Heart left ventricle (tissue), 16 donors: ENCODE measurements at regions not wholly inside any gene's neighbourhood (a gene's known extent, or its start where the extent isn't known, plus 50 kb on each side); places are given as distances from the start of the nearest gene placed in this dataset.

Experiments used
- ATAC-seq, 4 donors: fragments of 200-7000 bp; cut with Tn5 transposase; one replicate each; pipeline ENCODE4 v1.9.1; 2020 to 2022; ENCODE audit warnings: moderate library complexity in 4 of 4, mild to moderate bottlenecking in 3 of 4, moderate number of reproducible peaks in 1 of 4
- DNase-seq, 5 donors: peaks; one replicate each; pipeline ENCODE4 v3.0.0-alpha.2; 2020
- H3K27ac ChIP-seq, 12 donors: fragments of 200-600 bp; sonication (generic) in 4 of 12; one replicate each; pipeline versions ENCODE4 v1.5.0 to v1.8.0; 2016 to 2022; ENCODE audit warnings: mild to moderate bottlenecking in 2 of 12
- H3K27me3 ChIP-seq, 9 donors: fragments of 200-600 bp; sonication (generic) in 2 of 9; one replicate each; pipeline versions ENCODE4 v1.5.1 to v1.8.0; 2016 to 2022; ENCODE audit warnings: mild to moderate bottlenecking in 3 of 9
- H3K36me3 ChIP-seq, 9 donors: fragments of 200-600 bp; sonication (generic) in 2 of 9; one replicate each; pipeline versions ENCODE4 v1.5.0 to v1.8.0; 2018 to 2022; ENCODE audit warnings: mild to moderate bottlenecking in 2 of 9
- H3K4me1 ChIP-seq, 12 donors: fragments of 200-600 bp; sonication (generic) in 4 of 12; one replicate each; pipeline versions ENCODE4 v1.5.0 to v1.8.0; 2016 to 2022; ENCODE audit warnings: mild to moderate bottlenecking in 3 of 12
- H3K4me3 ChIP-seq, 12 donors: fragments of 200-600 bp; sonication (generic) in 4 of 12; one replicate each; pipeline versions ENCODE4 v1.5.0 to v1.8.0; 2017 to 2022; ENCODE audit warnings: mild to moderate bottlenecking in 9 of 12, moderate library complexity in 4 of 12
- H3K9me3 ChIP-seq, 12 donors: fragments of 200-600 bp; sonication (generic) in 4 of 12; one replicate each; pipeline versions ENCODE4 v1.5.0 to v1.8.0; 2016 to 2022; ENCODE audit warnings: mild to moderate bottlenecking in 1 of 12
- POLR2A ChIP-seq, 2 donors: fragments of 450-650 bp; IDR thresholded peaks; one replicate each; pipeline ENCODE4 v1.6.1; 2017; ENCODE audit warnings: antibody characterized with exemption in 2 of 2, mild to moderate bottlenecking in 2 of 2, moderate library complexity in 2 of 2
- WGBS, 4 donors: extraction: QIAGEN DNeasy Blood & Tissue Kit in 2 of 4; methylation state at CpG; one replicate each; pipeline versions ENCODE4 v1.1.5 to v1.1.7; 2013 to 2018; 5-methylcytosine and 5-hydroxymethylcytosine counted together
- intact Hi-C, 10 donors: fragments of 100-400 bp; cut with DNase I; formaldehyde crosslinking; loops; one replicate each; pipeline versions ENCODE4 v1.11.1 to v1.14.2; 2022
- TF ChIP-seq, protein P1 (sequence below), 12 donors: fragments of 200-600 bp; sonication (generic) in 4 of 12; IDR thresholded peaks; one replicate each; pipeline versions ENCODE4 v1.5.0 to v1.8.0; 2018 to 2022; ENCODE audit warnings: antibody characterized with exemption in 12 of 12, mild to moderate bottlenecking in 5 of 12
- donor health status: ischemic (EF 13 %, LVEDD 7.1; RV severe dilation, severe dysfunction).
- donor health status: healthy with polysubstance abuse.
- donor health status: DM: no; HTN: yes; CAD: no.
- donor health status: DM: no; HTN: no; CAD: no.
- donor health status: ischemic (EF 25% LVEDD 6.9; RV normal size, moderate dysfunction).
- donor health status: ischemic (EF 25% LVEDD 5.7; RV mildly dilated, moderate dysfunction).
- donor health status: healthy.
- donor health status: DM: yes; HTN: yes; CAD: no.
- donor health status: ischemic (EF 35%, LVEDD 5.7; RV mildly dilated, moderate dysfunction).
- donor health status: nonischemic (EF 11% LVEDD 7.7; RV severe dilation, severe dysfunction).
- donor health status: DM: yes; HTN: yes; CAD: no.
- donor health status: PGD.
- donor health status: ischemic (EF 29% LVEDD 5.4; RV normal size, mild dysfunction).
- donor health status: nonischemic (EF 23%, LVEDD 6.1; RV moderate dilation, normal function).

DNA sequence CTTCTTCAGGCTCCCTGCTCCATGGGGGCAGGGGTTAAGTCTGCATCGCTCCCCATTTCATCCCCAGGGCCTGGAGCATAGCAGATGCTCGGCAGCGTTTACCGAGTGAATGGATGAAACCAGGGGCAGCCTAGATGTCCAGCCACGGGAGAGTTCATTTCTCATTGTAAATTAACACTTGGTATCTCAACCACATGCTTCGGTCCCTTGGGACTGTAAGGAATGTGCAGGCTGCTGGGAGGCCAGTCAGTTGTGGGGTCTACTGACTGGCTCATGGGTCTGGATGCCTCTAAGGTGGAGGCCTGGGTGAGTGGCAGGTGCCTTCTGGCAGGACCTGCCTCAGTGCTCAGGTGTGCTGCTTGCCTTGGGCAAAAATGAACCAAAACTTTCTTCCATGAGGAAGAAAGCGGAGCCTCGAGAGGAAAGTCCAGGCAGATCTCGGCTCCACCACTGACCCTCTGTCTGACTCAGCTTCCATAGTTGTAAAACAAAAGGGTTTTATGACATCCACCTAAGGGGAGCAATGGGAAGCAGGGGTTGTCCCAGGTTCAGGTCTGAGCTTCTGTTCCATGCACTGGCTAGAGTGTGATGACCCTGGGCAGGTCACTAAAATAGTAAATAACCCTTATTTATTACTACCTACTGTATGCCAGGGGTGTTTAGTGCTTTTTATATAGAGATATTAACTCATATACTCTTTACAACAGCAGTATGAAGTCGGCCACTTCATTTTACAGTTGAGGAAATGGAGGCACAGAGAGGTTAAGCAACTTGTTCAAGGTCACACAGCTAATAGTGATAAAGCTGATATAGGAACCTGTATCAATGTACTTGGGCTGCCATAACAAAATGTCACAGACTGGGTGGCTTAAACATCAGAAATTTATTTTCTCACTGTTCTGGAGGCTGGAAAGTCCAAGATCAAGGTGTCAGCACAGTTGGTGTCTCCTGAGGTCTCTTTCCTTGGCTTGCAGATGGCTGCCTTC is 144.3 kb upstream of the STX18 start:
- ATAC-seq (no peak), DNase-seq (no peak)
- Histone ChIP-seq H3K4me1 (no peaks in the 10 kb centered on the region), H3K9me3 (no peaks in the 10 kb centered on the region), H3K27me3 (no peaks in the 10 kb centered on the region), H3K27ac (no peak overlapping the region), H3K4me3 (no peak overlapping the region), H3K36me3 (no peaks in the 10 kb centered on the region)
- intact Hi-C loops = no loop called here
- WGBS, 4 donors = 57 to 65% (median 61%) methylated on average over 10 of the region's 10 CpGs
- TF ChIP-seq, protein P1, sequence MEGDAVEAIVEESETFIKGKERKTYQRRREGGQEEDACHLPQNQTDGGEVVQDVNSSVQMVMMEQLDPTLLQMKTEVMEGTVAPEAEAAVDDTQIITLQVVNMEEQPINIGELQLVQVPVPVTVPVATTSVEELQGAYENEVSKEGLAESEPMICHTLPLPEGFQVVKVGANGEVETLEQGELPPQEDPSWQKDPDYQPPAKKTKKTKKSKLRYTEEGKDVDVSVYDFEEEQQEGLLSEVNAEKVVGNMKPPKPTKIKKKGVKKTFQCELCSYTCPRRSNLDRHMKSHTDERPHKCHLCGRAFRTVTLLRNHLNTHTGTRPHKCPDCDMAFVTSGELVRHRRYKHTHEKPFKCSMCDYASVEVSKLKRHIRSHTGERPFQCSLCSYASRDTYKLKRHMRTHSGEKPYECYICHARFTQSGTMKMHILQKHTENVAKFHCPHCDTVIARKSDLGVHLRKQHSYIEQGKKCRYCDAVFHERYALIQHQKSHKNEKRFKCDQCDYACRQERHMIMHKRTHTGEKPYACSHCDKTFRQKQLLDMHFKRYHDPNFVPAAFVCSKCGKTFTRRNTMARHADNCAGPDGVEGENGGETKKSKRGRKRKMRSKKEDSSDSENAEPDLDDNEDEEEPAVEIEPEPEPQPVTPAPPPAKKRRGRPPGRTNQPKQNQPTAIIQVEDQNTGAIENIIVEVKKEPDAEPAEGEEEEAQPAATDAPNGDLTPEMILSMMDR (IDR thresholded peaks at IDR 0.05) = no peak
- no peak for TF ChIP-seq POLR2A (IDR thresholded peaks at IDR 0.05)

DNA sequence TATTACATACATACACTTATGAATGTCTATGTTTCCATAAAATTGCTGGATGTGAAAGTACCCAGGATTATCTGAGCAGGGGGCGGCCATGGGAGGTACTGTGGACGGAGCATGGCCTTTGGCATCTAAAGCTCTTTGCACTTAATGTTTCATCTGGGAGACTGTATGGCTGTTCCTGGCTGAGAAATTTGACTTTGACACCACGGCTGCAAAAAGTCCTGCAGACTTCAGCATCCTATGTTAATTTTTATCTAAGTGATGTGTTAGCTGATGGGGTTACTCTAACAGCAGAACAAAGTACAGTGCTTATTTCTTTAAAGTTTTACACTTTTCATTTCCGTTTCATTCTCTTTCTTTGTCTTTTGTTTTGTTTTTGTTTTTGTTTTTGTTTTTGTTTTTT is 139.8 kb upstream of the STX18 start:
- intact Hi-C loops = no loop called here
- H3K4me1 ChIP-seq = peaks cover 0 to 11% (median 0%) of the 10 kb centered on the region in 12 donors
- H3K9me3 ChIP-seq = no peaks in the 10 kb centered on the region
- H3K4me3 ChIP-seq = no peak overlapping the region
- WGBS, 4 donors = 92 to 95% (median 93%) methylated on average over 4 of the region's 4 CpGs
- DNase-seq (no peak), ATAC-seq (no peak)
- H3K27ac ChIP-seq = no peak overlapping the region
- H3K36me3 ChIP-seq = no peaks in the 10 kb centered on the region
- TF ChIP-seq, protein P1 (IDR thresholded peaks at IDR 0.05) = no peak
- TF ChIP-seq POLR2A (IDR thresholded peaks at IDR 0.05) = no peak
- no peaks in the 10 kb centered on the region for H3K27me3 ChIP-seq

DNA sequence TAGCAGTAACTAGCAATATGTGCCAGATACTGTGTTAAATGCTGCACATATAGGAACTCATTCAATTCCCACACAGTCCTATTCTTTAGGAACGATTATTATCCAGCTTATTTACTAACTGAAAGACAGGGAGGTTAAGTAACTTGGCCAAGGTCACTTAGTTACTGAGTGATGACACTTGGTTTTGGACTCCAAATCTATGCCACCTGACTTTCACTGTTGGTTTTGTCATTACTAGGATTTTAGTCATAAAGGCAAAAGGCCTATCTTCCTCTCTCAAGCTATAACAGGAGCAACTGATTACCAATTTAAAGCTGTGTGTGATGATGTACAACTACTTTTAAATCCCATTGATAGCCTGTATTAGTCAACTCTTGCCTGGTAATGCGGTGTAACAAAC is 138.9 kb upstream of the STX18 start:
- intact Hi-C loops = no loop called here
- no peaks in the 10 kb centered on the region for H3K9me3 ChIP-seq
- WGBS, 4 donors = 88 to 95% (median 90%) methylated on average over 2 of the region's 2 CpGs
- H3K27me3 ChIP-seq = no peaks in the 10 kb centered on the region
- no peak overlapping the region for H3K4me3 ChIP-seq
- TF ChIP-seq POLR2A (IDR thresholded peaks at IDR 0.05) = no peak
- TF ChIP-seq, protein P1 (IDR thresholded peaks at IDR 0.05) = no peak
- peaks cover 0 to 11% (median 0%) of the 10 kb centered on the region in 12 donors for H3K4me1 ChIP-seq
- no peak for ATAC-seq
- H3K27ac ChIP-seq = no peak overlapping the region
- no peak for DNase-seq
- no peaks in the 10 kb centered on the region for H3K36me3 ChIP-seq

DNA sequence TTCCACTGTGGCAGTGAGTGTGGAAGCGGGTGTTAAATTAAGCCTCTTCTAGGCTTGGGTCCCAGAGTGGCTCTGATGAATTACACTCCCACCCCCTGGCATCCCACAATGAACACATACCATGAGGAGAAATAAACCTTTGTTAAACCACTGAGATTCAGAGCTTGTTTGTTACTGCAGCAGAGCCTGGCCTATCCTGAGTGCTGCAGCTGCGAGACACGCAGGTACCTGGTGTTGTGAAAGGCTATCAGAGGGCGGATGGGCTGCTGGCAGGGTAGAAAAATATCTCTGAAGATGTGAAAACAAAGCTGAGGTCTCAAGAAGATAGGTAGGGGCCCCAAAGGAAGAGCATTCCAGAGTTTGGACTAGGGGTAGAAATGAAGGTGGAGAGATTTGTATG is 138.4 kb upstream of the STX18 start:
- DNase-seq (no peak), ATAC-seq (no peak)
- no peaks in the 10 kb centered on the region for H3K9me3 ChIP-seq
- intact Hi-C loops = no loop called here
- peaks cover 0 to 11% (median 0%) of the 10 kb centered on the region in 12 donors for H3K4me1 ChIP-seq
- 96 to 98% (median 98%) methylated on average over 4 of the region's 4 CpGs for WGBS, 4 donors
- H3K27ac ChIP-seq = no peak overlapping the region
- H3K4me3 ChIP-seq = no peak overlapping the region
- H3K27me3 ChIP-seq = no peaks in the 10 kb centered on the region
- TF ChIP-seq POLR2A (IDR thresholded peaks at IDR 0.05) = no peak
- TF ChIP-seq, protein P1 (IDR thresholded peaks at IDR 0.05) = no peak
- no peaks in the 10 kb centered on the region for H3K36me3 ChIP-seq
